Keratinocyte (primary cell): ENCODE measurements at regions not wholly inside any gene's neighbourhood (a gene's known extent, or its start where the extent isn't known, plus 50 kb on each side); places are given as distances from the start of the nearest gene placed in this dataset.

Source experiments
- DNase-seq: peaks from one replicate; pipeline ENCODE4 v3.0.0-alpha.2; 2011; ENCODE audit warnings: low read depth, missing footprints, low spot score
- FAIRE-seq: peaks from 2 replicates; lab custom pipeline; 2011; peaks lifted over from hg19 to GRCh38; lab: Jason Lieb, UNC
- H2AFZ ChIP-seq: 2 replicates; pipeline ENCODE4 v1.6.0; 2012; ENCODE audit warnings: low read length, control low read depth, inconsistent platforms; ENCODE audit not compliant: control insufficient read depth
- H3K27ac ChIP-seq: 2 replicates; pipeline ENCODE4 v1.5.1; 2011; ENCODE audit warnings: low read length; ENCODE audit not compliant: control insufficient read depth, insufficient read depth
- H3K27me3 ChIP-seq: 3 replicates; pipeline ENCODE4 v1.6.0; 2011; ENCODE audit warnings: low read length; ENCODE audit not compliant: control insufficient read depth, insufficient read depth; ENCODE audit errors: extremely low read depth
- H3K36me3 ChIP-seq, 2 experiments: 2 replicates in 1 of 2; 3 replicates in 1 of 2; pipeline ENCODE4 v1.5.1; 2011; ENCODE audit warnings: low read length in 2 of 2, mild to moderate bottlenecking in 1 of 2; ENCODE audit not compliant: control insufficient read depth in 2 of 2, insufficient read depth in 2 of 2; ENCODE audit errors: extremely low read depth in 1 of 2
- H3K4me1 ChIP-seq: 3 replicates; pipeline ENCODE4 v1.5.1; 2011; ENCODE audit warnings: low read length; ENCODE audit not compliant: control insufficient read depth, insufficient read depth; ENCODE audit errors: extremely low read depth
- H3K4me2 ChIP-seq: 3 replicates; pipeline ENCODE4 v1.6.0; 2011; ENCODE audit warnings: low read depth, low read length; ENCODE audit not compliant: control insufficient read depth, insufficient read depth; ENCODE audit errors: extremely low read depth
- H3K4me3 ChIP-seq, 3 experiments: fragments of 200-600 bp in 1 of 3; sonication (generic) in 1 of 3; 2 replicates in 2 of 3; 3 replicates in 1 of 3; pipeline ENCODE4 v1.5.1; 2011 to 2016; ENCODE audit warnings: low read length in 3 of 3, mild to moderate bottlenecking in 3 of 3, control low read depth in 2 of 3, inconsistent platforms in 1 of 3, low read depth in 1 of 3, mixed read lengths in 1 of 3, mixed run types in 1 of 3, moderate library complexity in 1 of 3; ENCODE audit not compliant: control insufficient read depth in 2 of 3, insufficient read depth in 2 of 3; ENCODE audit errors: extremely low read depth in 1 of 3
- H3K79me2 ChIP-seq: 2 replicates; pipeline ENCODE4 v1.6.0; 2012; ENCODE audit warnings: low read length; ENCODE audit not compliant: control insufficient read depth, insufficient read depth
- H3K9ac ChIP-seq: 3 replicates; pipeline ENCODE4 v1.6.0; 2011; ENCODE audit warnings: low read length; ENCODE audit not compliant: control insufficient read depth, insufficient read depth; ENCODE audit errors: extremely low read depth
- H3K9me1 ChIP-seq: 3 replicates; pipeline ENCODE4 v1.6.0; 2011; ENCODE audit warnings: low read length; ENCODE audit not compliant: control insufficient read depth, insufficient read depth; ENCODE audit errors: extremely low read depth
- H3K9me3 ChIP-seq: 2 replicates; pipeline ENCODE4 v1.5.1; 2012; ENCODE audit warnings: low read depth, low read length; ENCODE audit not compliant: control insufficient read depth
- H4K20me1 ChIP-seq: 3 replicates; pipeline ENCODE4 v1.6.0; 2011; ENCODE audit warnings: low read length; ENCODE audit not compliant: control insufficient read depth, insufficient read depth; ENCODE audit errors: extremely low read depth
- CTCF ChIP-seq, 3 experiments: IDR thresholded peaks in 1 of 3; conservative IDR thresholded peaks in 1 of 3; optimal IDR thresholded peaks in 1 of 3; 2 replicates in 2 of 3; 3 replicates in 1 of 3; pipeline versions ENCODE3 to v1.5.1; 2011; ENCODE audit warnings: low read length in 3 of 3, mild to moderate bottlenecking in 3 of 3, moderate library complexity in 2 of 3, control low read depth in 1 of 3, inconsistent platforms in 1 of 3; ENCODE audit not compliant: insufficient read depth in 2 of 3; ENCODE audit errors: extremely low read depth in 1 of 3
- EZH2 ChIP-seq: IDR thresholded peaks from one replicate; pipeline ENCODE4 v1.6.1; 2012; ENCODE audit warnings: inconsistent platforms, mild to moderate bottlenecking, low read length, moderate library complexity
- dilution Hi-C: fragments of 300-500 bp; cut with MboI; formaldehyde crosslinking; loops from one replicate; pipeline ENCODE4 v1.7.0; 2020; ENCODE audit warnings: low sequenced_read_pairs; ENCODE audit not compliant: extremely low pct_ligation_motif_present

GRCh38 chr11:131198161-131199014 lies 172.0 kb upstream of the NTM start:
- H3K4me3 ChIP-seq: no peak overlapping the region
- no peaks in the 10 kb centered on the region for H3K9me1 ChIP-seq
- H3K79me2 ChIP-seq: no peaks in the 10 kb centered on the region
- H3K27ac ChIP-seq: no peak overlapping the region
- H3K9me3 ChIP-seq: no peaks in the 10 kb centered on the region
- peaks cover 15% of the 10 kb centered on the region for H3K27me3 ChIP-seq
- H3K9ac ChIP-seq: no peak overlapping the region
- FAIRE-seq (no peak), DNase-seq (no peak)
- no peaks in the 10 kb centered on the region for H4K20me1 ChIP-seq
- TF ChIP-seq EZH2 (no peak), CTCF (optimal IDR thresholded peaks at IDR 0.05 in 1 of 3, IDR thresholded peaks at IDR 0.05 in 1 of 3, conservative IDR thresholded peaks at IDR 0.05 in 1 of 3; ENCODE audit: extremely low read depth in 1 of 3, insufficient read depth in 2 of 3, low read length in 3 of 3) (no peak)
- peaks cover 4% of the 10 kb centered on the region for H3K4me1 ChIP-seq
- H2AFZ ChIP-seq: no peak overlapping the region
- H3K36me3 ChIP-seq: no peaks in the 10 kb centered on the region
- H3K4me2 ChIP-seq: no peak overlapping the region
- dilution Hi-C loops: no loop called here

GRCh38 chr11:131199015-131199280 lies 171.5 kb upstream of the NTM start:
- Histone ChIP-seq H3K27me3 (peaks cover 15% of the 10 kb centered on the region), H3K9me1 (no peaks in the 10 kb centered on the region), H3K9ac (no peak overlapping the region), H3K4me1 (peaks cover 4% of the 10 kb centered on the region), H3K36me3 (no peaks in the 10 kb centered on the region), H3K4me2 (no peak overlapping the region), H3K9me3 (no peaks in the 10 kb centered on the region), H3K4me3 (no peak overlapping the region), H3K79me2 (no peaks in the 10 kb centered on the region), H3K27ac (no peak overlapping the region), H2AFZ (no peak overlapping the region), H4K20me1 (no peaks in the 10 kb centered on the region)
- dilution Hi-C loops: no loop called here
- no peak for FAIRE-seq
- DNase-seq: no peak
- TF ChIP-seq CTCF (optimal IDR thresholded peaks at IDR 0.05 in 1 of 3, IDR thresholded peaks at IDR 0.05 in 1 of 3, conservative IDR thresholded peaks at IDR 0.05 in 1 of 3; ENCODE audit: extremely low read depth in 1 of 3, insufficient read depth in 2 of 3, low read length in 3 of 3): no peak
- no peak for TF ChIP-seq EZH2
